LHCN-M2 (cell line): ENCODE measurements at regions not wholly inside any gene's neighbourhood (a gene's known extent, or its start where the extent isn't known, plus 50 kb on each side); places are given as distances from the start of the nearest gene placed in this dataset.
"Not testable (repeated sequence)": the region's sequence is repeated elsewhere in the genome, so short reads cannot be mapped to it uniquely, and the experiment has no call there.

ENCODE experiments used
- DNase-seq: peaks from one replicate; pipeline ENCODE4 v3.0.0-alpha.2; 2012; ENCODE audit warnings: low read depth

- no peak for DNase-seq
These were observed 60.2 kb downstream of the GLUL start for GRCh38 chr1:182331387-182331786.

GRCh38 chr1:182330303-182330702, 61.3 kb downstream of the GLUL start:
- DNase-seq, result peak; percentile 9

GRCh38 chr1:182329471-182329870, 62.1 kb downstream of the GLUL start:
- no peak for DNase-seq

- no peak for DNase-seq
These were observed 63.0 kb downstream of the GLUL start for GRCh38 chr1:182328591-182328990.

DNA sequence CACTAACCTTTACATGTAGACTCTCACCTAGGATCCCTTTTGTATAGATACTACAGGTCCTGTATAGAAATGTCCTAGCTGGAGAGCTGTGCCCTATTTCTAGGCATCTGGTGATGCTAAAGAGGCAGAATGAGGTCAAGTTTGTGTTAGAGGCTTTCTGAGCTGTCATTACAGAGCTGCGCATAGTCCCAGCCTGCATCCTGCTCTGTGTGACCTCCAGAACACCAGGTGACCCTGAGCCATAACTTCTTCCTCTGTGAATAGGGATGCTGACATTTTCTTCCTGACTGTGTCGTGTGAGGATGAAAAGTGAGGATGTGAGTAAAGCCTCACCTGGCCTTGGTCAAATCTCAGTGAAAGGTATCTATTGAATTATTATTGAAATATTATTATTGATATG, 66.3 kb downstream of the GLUL start:
- no peak for DNase-seq

GRCh38 chr1:182321532-182321931, 70.1 kb downstream of the GLUL start:
- DNase-seq, result not testable (repeated sequence)

DNA sequence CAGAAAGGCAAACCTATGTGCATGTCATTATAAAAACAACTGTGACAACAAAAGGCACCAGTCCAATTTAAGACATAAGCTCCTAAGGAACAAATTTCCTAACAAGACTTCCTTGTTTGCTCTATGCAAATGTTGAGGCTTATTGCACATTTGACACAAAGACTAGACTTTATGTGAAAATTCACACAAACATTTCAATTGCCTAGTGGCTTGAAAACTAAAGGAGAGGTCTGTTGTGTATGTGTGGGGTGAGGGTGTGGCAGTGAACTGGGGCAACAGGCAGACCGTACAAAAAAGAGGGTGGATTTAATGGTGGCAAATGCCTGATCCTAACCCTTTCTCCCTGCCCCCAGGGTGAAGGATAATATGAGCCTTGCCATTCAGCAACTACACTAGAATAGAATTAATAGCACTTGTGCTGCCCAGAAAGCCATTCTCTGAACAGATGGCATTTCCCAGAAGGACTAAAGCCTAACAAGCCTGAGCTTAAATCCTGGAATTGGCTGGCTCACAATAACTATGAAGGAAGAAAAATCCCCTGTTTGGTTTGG, 73.9 kb downstream of the GLUL start:
- no peak for DNase-seq

DNA sequence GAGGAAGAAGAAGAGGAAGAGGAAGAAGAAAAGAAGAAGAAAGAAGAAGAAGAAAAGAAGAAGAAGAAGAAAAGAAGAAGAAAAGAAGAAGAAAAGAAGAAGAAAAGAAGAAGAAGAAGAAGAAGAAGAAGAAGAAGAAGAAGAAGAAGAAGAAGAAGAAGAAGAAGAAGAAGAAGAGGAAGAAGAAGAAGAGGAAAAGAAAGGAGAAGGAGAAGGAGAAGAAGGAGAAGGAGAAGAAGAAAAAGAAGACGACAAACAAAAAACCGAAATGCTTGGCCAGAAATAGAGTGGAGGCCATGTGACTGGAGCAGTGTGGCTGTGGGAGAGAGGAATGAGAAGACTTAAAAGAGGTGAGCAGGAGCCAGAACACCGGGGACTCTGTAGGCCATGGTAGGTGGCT, 75.1 kb downstream of the GLUL start:
- not testable (repeated sequence) for DNase-seq

DNA sequence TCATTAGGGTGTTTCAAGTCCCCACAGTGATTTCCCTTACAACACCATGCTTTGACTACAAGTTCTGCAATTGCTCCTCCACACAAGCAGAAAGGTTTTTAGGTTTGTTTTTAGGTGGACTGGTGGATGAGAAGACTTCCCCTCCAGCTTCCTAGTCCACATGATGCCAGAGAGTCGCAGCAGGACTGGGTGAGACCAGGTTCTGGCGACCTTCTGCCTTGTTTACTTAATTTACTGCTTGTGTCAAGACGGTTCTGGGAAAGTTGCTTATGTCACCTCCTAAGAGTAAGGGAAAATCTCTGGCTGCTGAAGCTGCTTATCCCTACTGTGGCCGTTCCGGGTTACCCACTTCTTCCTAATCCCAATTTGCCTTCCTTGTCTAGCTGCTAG, 76.4 kb downstream of the GLUL start:
- DNase-seq, result no peak

DNA sequence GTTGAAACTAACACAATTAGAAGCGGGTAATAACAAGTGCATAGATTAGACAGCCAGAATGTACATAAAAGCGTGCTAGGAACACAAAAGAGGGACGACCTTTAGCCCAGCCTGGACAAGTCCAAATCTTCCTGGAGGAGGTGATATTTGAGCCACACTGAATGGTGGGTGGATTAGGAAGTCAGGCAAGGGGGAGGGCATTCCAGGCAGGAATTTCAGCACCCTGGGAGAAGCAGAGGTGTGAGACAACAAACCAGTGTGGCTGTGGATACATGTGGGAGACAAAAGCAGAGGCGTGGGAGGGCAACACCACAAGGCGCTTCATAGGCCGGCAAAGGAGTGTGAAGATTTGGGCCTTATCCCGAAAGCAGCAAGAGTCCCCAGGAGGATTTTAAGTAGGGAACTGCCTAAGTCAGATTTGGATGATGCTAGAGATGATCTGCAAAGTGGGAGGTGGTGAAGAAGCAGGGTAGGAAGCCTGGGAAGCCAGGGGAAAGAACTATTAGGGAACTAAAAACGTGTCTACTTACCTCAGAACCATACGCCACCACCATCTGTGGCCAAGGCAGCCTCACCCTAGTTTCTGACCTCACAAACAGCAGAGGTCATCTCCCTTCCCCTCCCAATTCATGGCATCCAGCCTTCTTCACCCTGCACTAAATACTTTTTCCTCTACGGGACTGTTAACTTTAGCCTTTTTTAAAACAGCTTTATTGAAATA, 81.8 kb downstream of the GLUL start:
- no peak for DNase-seq

DNA sequence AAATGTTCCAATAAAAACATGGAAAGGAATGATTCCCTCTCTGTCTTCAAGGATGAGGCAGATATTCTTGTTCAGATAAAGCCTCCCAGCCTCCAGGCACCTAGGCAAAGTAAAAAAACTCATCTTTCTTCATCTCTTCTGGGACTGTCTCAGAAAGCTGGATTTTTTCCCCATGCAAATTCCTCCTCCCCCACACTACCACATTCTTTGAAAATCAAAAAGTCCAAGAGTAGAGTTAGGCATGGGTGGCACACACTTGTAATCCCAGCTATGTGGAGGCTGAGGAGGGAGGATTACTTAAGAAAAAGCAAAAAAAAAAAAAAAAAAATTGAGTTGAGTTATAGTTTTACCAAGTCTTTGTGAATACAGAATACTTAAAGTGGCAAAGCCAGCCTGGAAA, 82.8 kb downstream of the GLUL start:
- DNase-seq, result no peak

GRCh38 chr1:182307486-182307885, 84.1 kb downstream of the GLUL start:
- not testable (repeated sequence) for DNase-seq

DNA sequence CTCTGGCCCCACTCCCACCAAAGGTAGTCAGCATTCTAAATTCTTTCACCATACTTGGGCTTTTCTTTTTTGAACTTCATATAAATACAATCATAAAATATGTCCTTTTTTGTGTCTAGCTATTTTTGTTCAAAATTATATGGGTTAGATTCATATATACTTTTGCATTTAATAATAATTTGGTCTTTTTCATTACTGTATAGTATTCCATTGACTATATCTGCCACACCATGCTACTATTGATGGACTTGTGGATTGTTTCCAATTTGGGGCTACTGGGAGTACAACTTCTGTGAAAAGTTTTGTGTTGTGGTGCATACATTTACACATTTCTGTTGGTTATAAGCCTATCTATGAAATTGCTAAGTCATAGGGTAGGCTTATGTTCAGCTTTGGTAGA, 85.7 kb downstream of the GLUL start:
- DNase-seq, result no peak

GRCh38 chr1:182304627-182305026, 87.0 kb downstream of the GLUL start:
- peak; percentile 68 for DNase-seq

DNA sequence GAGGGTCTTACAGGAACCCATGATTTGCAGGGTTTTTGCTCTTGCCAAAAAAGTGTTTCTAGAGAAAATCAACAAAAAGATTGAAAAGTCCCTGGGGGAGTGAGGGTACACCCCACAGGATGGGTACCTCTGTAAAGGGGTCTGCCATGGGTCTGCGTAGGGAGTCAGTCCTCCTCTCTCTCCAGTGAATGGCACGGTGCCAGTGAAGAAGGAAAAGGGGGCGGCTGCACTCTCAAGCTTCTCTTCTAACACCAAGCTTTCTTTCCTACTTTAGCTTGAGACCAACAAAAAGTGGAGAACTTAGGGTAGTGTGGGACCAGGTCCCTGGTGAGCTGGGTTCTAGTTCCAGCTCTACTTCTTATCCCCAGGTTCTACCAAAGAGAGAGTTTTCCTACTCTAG, 87.4 kb downstream of the GLUL start:
- no peak for DNase-seq

- DNase-seq, result peak; percentile 80
These were observed 87.8 kb downstream of the GLUL start for GRCh38 chr1:182303778-182304177.

DNA sequence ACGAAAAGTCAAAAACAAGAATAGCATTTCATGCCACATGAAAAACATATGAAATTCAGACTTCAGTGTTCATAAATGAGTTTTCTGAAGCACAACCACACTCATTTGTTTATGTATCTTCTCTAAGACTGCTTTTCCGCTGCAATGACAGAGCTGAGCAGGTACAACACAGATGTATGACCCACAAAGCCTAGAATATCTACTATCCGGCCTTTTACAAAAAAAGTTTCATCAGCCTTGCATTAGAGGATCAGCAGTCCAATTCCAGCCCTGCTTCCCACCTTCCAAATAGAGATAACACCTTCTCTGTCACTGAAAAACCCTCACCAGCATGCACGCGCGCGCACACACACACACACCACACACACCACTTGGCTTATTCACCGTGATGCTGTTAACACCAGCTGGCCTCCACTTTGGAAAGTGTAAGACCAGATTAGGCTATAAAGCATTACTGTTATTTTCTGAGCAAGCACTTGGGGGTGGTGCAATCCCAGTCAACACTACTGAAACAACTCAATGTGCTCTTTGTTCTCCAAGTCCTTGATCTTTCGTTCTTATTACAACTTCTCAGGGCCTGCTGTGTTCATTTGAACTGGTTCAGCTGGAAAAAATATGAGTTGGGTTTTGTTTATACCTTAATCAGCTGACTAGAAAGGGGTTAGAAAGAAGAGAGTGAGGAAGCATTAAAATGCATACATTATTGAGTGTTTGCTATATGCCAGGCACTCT, 90.0 kb downstream of the GLUL start:
- peak; percentile 73 for DNase-seq

DNA sequence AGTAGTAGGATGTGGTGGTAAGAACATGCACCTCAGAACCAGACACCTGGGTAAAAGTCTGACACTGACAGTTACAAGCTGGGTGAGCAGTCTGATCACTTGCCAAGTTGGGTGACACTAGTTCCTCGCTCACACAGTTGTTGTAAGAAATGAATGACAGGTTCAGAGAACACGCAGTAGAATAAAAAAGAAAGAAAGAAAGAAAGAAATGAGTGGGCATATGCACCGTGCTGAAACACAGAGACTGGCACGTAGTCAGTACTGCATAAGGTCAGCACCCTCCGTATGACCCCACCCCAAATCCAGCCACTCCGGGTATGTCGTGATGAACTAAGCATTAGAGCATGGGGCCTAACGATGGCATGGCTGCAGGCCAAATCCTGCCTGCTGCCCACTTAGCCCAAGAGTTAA, 90.6 kb downstream of the GLUL start:
- DNase-seq, result no peak

GRCh38 chr1:182299728-182300616, 91.6 kb downstream of the GLUL start:
- DNase-seq, result peak; percentile 89

- not testable (repeated sequence) for DNase-seq
These were observed 92.4 kb downstream of the GLUL start for GRCh38 chr1:182299054-182299727.

DNA sequence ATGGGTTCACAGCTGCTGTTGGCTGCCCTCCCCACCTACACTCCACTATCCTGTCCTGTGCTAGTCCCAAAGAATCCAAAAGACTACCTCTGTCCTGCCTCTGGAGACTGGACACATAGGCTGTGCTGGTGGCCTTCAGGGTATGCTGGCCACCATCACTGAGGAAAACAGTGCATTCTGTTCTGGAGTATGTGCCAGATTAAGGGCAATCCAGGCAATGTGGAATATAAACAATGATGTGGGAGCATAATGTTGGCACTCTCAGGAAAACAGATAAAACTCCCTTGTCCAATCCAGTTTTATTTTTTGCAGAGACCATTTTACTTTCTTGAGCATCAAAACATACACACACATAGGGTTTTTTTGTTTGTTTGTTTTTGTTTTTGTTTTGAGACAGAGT, 94.3 kb downstream of the GLUL start:
- DNase-seq, result no peak
